HG03066 (cell line): ENCODE measurements at regions not wholly inside any gene's neighbourhood (a gene's known extent, or its start where the extent isn't known, plus 50 kb on each side); places are given as distances from the start of the nearest gene placed in this dataset.

Source experiments
- ATAC-seq: cut with Tn5 transposase; IDR thresholded peaks from one replicate; pipeline ENCODE4 v1.9.1; 2021; ENCODE audit warnings: low read depth; ENCODE audit not compliant: unreplicated experiment

GRCh38 chr6:40804905-40805304 lies 217.7 kb upstream of the LRFN2 start:
- ATAC-seq = no peak

GRCh38 chr6:40803897-40804702 lies 216.9 kb upstream of the LRFN2 start:
- no peak for ATAC-seq

- no peak for ATAC-seq
Measured at GRCh38 chr6:40802481-40802880, 215.3 kb upstream of the LRFN2 start.

- no peak for ATAC-seq
Measured at GRCh38 chr6:40799296-40800140, 212.4 kb upstream of the LRFN2 start.

- ATAC-seq = no peak
Measured at GRCh38 chr6:40798069-40798770, 211.1 kb upstream of the LRFN2 start.

- ATAC-seq = no peak
Measured at GRCh38 chr6:40796260-40797221, 209.4 kb upstream of the LRFN2 start.

GRCh38 chr6:40794586-40794985 lies 207.4 kb upstream of the LRFN2 start:
- no peak for ATAC-seq

GRCh38 chr6:40792183-40792582 lies 205.0 kb upstream of the LRFN2 start:
- ATAC-seq = no peak

- no peak for ATAC-seq
Measured at GRCh38 chr6:40791004-40791403, 203.8 kb upstream of the LRFN2 start.

- ATAC-seq = no peak
Measured at GRCh38 chr6:40788661-40789655, 201.8 kb upstream of the LRFN2 start.

- ATAC-seq = no peak
Measured at GRCh38 chr6:40782355-40782754, 195.2 kb upstream of the LRFN2 start.

- no peak for ATAC-seq
Measured at GRCh38 chr6:40780637-40781036, 193.5 kb upstream of the LRFN2 start.

- no peak for ATAC-seq
Measured at GRCh38 chr6:40779409-40779808, 192.2 kb upstream of the LRFN2 start.

- ATAC-seq = no peak
Measured at GRCh38 chr6:40778918-40779317, 191.8 kb upstream of the LRFN2 start.

GRCh38 chr6:40778196-40778595 lies 191.0 kb upstream of the LRFN2 start:
- no peak for ATAC-seq

- no peak for ATAC-seq
Measured at GRCh38 chr6:40774932-40775331, 187.8 kb upstream of the LRFN2 start.

GRCh38 chr6:40770794-40771193 lies 183.6 kb upstream of the LRFN2 start:
- no peak for ATAC-seq

GRCh38 chr6:40764726-40765125 lies 177.6 kb upstream of the LRFN2 start:
- no peak for ATAC-seq

- no peak for ATAC-seq
Measured at GRCh38 chr6:40762981-40763380, 175.8 kb upstream of the LRFN2 start.
